ENCODE measurements at regions not wholly inside any gene's neighbourhood (a gene's known extent, or its start where the extent isn't known, plus 50 kb on each side); places are given as distances from the start of the nearest gene placed in this dataset.

- H2BK15ac ChIP-seq (ENCODE audit: low read depth, poor library complexity, severe bottlenecking), result no peak overlapping the region
- 66% methylated on average over 14 of the region's 15 CpGs for WGBS
- no peak overlapping the region for H2AFZ ChIP-seq (ENCODE audit: low read depth, low read length)
These were observed 102.8 kb upstream of the DAP start for GRCh38 chr5:10863763-10864383.

GRCh38 chr5:10862085-10862484 lies 101.1 kb upstream of the DAP start:
- Histone ChIP-seq H3K79me1 (replicated peaks; ENCODE audit: low read length, poor library complexity, severe bottlenecking) (no peaks in the 10 kb centered on the region), H3K23ac (ENCODE audit: low read length in 2 of 2) (no peak overlapping the region), H3K36me3 (ENCODE audit: control insufficient read depth in 1 of 2, insufficient read depth in 2 of 2, low read depth in 1 of 2, low read length in 2 of 2) (no peaks in the 10 kb centered on the region), H4K91ac (ENCODE audit: low read length) (no peak overlapping the region), H4K8ac (ENCODE audit: low read length) (no peak overlapping the region), H3K4ac (ENCODE audit: low read depth in 1 of 2, low read length in 2 of 2) (no peak overlapping the region), H3K14ac (ENCODE audit: low read length in 2 of 2) (no peak overlapping the region), H3K18ac (ENCODE audit: low read depth in 1 of 2, low read length in 2 of 2) (no peak overlapping the region), H3K9ac (ENCODE audit: low read length) (no peak overlapping the region), H2AK5ac (ENCODE audit: low read length, severe bottlenecking) (no peak overlapping the region), H2AFZ (ENCODE audit: low read depth, low read length) (no peak overlapping the region), H2BK120ac (ENCODE audit: low read depth, low read length) (no peak overlapping the region), H3K4me3 (ENCODE audit: insufficient read depth in 1 of 2, low read depth in 1 of 2, low read length in 2 of 2) (no peak overlapping the region), H3K27ac (ENCODE audit: low read length, poor library complexity, severe bottlenecking) (no peak overlapping the region), H2BK12ac (ENCODE audit: low read length in 2 of 2) (no peak overlapping the region), H2BK5ac (ENCODE audit: low read depth, low read length, poor library complexity, severe bottlenecking) (no peak overlapping the region), H2BK15ac (ENCODE audit: low read depth, poor library complexity, severe bottlenecking) (no peak overlapping the region), H3K4me2 (ENCODE audit: low read length, poor library complexity, severe bottlenecking) (no peak overlapping the region), H3K27me3 (ENCODE audit: control insufficient read depth in 1 of 2, insufficient read depth in 1 of 2, low read length in 2 of 2) (peaks cover 0 to 31% of the 10 kb centered on the region in 2 experiments), H3K4me1 (ENCODE audit: control insufficient read depth, insufficient read depth, low read depth, low read length) (peaks cover 13% of the 10 kb centered on the region), H3K9me3 (ENCODE audit: control insufficient read depth, low read length) (no peaks in the 10 kb centered on the region)
- 100% methylated on average over 1 of the region's 1 CpG for WGBS
- DNase-seq, result no peak

More at GRCh38 chr5:10863763-10864383, 102.8 kb upstream of the DAP start:
- Histone ChIP-seq H3K4ac (ENCODE audit: low read depth in 1 of 2, low read length in 2 of 2) (no peak overlapping the region), H3K9ac (ENCODE audit: low read length) (no peak overlapping the region), H3K4me3 (ENCODE audit: insufficient read depth in 1 of 2, low read depth in 1 of 2, low read length in 2 of 2) (no peak overlapping the region), H3K27me3 (ENCODE audit: control insufficient read depth in 1 of 2, insufficient read depth in 1 of 2, low read length in 2 of 2) (peaks cover 0 to 24% of the 10 kb centered on the region in 2 experiments), H2BK12ac (ENCODE audit: low read length in 2 of 2) (no peak overlapping the region), H3K4me1 (ENCODE audit: control insufficient read depth, insufficient read depth, low read depth, low read length) (peaks cover 9% of the 10 kb centered on the region), H3K14ac (ENCODE audit: low read length in 2 of 2) (no peak overlapping the region), H3K79me1 (replicated peaks; ENCODE audit: low read length, poor library complexity, severe bottlenecking) (no peaks in the 10 kb centered on the region), H3K36me3 (ENCODE audit: control insufficient read depth in 1 of 2, insufficient read depth in 2 of 2, low read depth in 1 of 2, low read length in 2 of 2) (no peaks in the 10 kb centered on the region), H3K9me3 (ENCODE audit: control insufficient read depth, low read length) (no peaks in the 10 kb centered on the region), H3K4me2 (ENCODE audit: low read length, poor library complexity, severe bottlenecking) (no peak overlapping the region), H3K27ac (ENCODE audit: low read length, poor library complexity, severe bottlenecking) (no peak overlapping the region), H4K8ac (ENCODE audit: low read length) (no peak overlapping the region), H2BK120ac (ENCODE audit: low read depth, low read length) (no peak overlapping the region), H3K23ac (ENCODE audit: low read length in 2 of 2) (no peak overlapping the region), H2BK5ac (ENCODE audit: low read depth, low read length, poor library complexity, severe bottlenecking) (no peak overlapping the region), H4K91ac (ENCODE audit: low read length) (no peak overlapping the region), H2AK5ac (ENCODE audit: low read length, severe bottlenecking) (no peak overlapping the region), H3K18ac (ENCODE audit: low read depth in 1 of 2, low read length in 2 of 2) (no peak overlapping the region)
- DNase-seq, result peak; percentile 46

GRCh38 chr5:10861423-10861790 lies 100.4 kb upstream of the DAP start:
- H2BK120ac ChIP-seq (ENCODE audit: low read depth, low read length), result no peak overlapping the region
- H4K8ac ChIP-seq (ENCODE audit: low read length), result no peak overlapping the region
- no peaks in the 10 kb centered on the region for H3K79me1 ChIP-seq (replicated peaks; ENCODE audit: low read length, poor library complexity, severe bottlenecking)
- H3K4me3 ChIP-seq (ENCODE audit: insufficient read depth in 1 of 2, low read depth in 1 of 2, low read length in 2 of 2), result no peak overlapping the region
- no peak overlapping the region for H3K23ac ChIP-seq (ENCODE audit: low read length in 2 of 2)
- peaks cover 16% of the 10 kb centered on the region for H3K4me1 ChIP-seq (ENCODE audit: control insufficient read depth, insufficient read depth, low read depth, low read length)
- no peak overlapping the region for H2AFZ ChIP-seq (ENCODE audit: low read depth, low read length)
- no peak overlapping the region for H3K4me2 ChIP-seq (ENCODE audit: low read length, poor library complexity, severe bottlenecking)
- H2BK15ac ChIP-seq (ENCODE audit: low read depth, poor library complexity, severe bottlenecking), result no peak overlapping the region
- peaks cover 0 to 27% of the 10 kb centered on the region in 2 experiments for H3K27me3 ChIP-seq (ENCODE audit: control insufficient read depth in 1 of 2, insufficient read depth in 1 of 2, low read length in 2 of 2)
- H3K9ac ChIP-seq (ENCODE audit: low read length), result no peak overlapping the region
- H3K9me3 ChIP-seq (ENCODE audit: control insufficient read depth, low read length), result no peaks in the 10 kb centered on the region
- no peak for DNase-seq
- no peaks in the 10 kb centered on the region for H3K36me3 ChIP-seq (ENCODE audit: control insufficient read depth in 1 of 2, insufficient read depth in 2 of 2, low read depth in 1 of 2, low read length in 2 of 2)
- H2BK12ac ChIP-seq (ENCODE audit: low read length in 2 of 2), result no peak overlapping the region
- WGBS, result 59% methylated on average over 3 of the region's 3 CpGs
- H2BK5ac ChIP-seq (ENCODE audit: low read depth, low read length, poor library complexity, severe bottlenecking), result no peak overlapping the region
- peak overlapping the region; percentile 62 for H2AK5ac ChIP-seq (ENCODE audit: low read length, severe bottlenecking)
- no peak overlapping the region for H3K14ac ChIP-seq (ENCODE audit: low read length in 2 of 2)
- no peak overlapping the region for H3K27ac ChIP-seq (ENCODE audit: low read length, poor library complexity, severe bottlenecking)
- H3K4ac ChIP-seq (ENCODE audit: low read depth in 1 of 2, low read length in 2 of 2), result no peak overlapping the region
- H4K91ac ChIP-seq (ENCODE audit: low read length), result no peak overlapping the region
- no peak overlapping the region for H3K18ac ChIP-seq (ENCODE audit: low read depth in 1 of 2, low read length in 2 of 2)

- Histone ChIP-seq H3K36me3 (ENCODE audit: control insufficient read depth in 1 of 2, insufficient read depth in 2 of 2, low read depth in 1 of 2, low read length in 2 of 2) (no peaks in the 10 kb centered on the region), H3K4ac (ENCODE audit: low read depth in 1 of 2, low read length in 2 of 2) (no peak overlapping the region), H3K9ac (ENCODE audit: low read length) (no peak overlapping the region), H4K91ac (ENCODE audit: low read length) (no peak overlapping the region), H4K8ac (ENCODE audit: low read length) (no peak overlapping the region), H2BK5ac (ENCODE audit: low read depth, low read length, poor library complexity, severe bottlenecking) (no peak overlapping the region), H3K4me3 (ENCODE audit: insufficient read depth in 1 of 2, low read depth in 1 of 2, low read length in 2 of 2) (no peak overlapping the region), H3K27ac (ENCODE audit: low read length, poor library complexity, severe bottlenecking) (peak overlapping the region; percentile 31), H2AFZ (ENCODE audit: low read depth, low read length) (no peak overlapping the region), H3K23ac (ENCODE audit: low read length in 2 of 2) (no peak overlapping the region), H3K14ac (ENCODE audit: low read length in 2 of 2) (no peak overlapping the region), H3K4me2 (ENCODE audit: low read length, poor library complexity, severe bottlenecking) (no peak overlapping the region), H2BK120ac (ENCODE audit: low read depth, low read length) (no peak overlapping the region), H3K18ac (ENCODE audit: low read depth in 1 of 2, low read length in 2 of 2) (no peak overlapping the region), H2BK12ac (ENCODE audit: low read length in 2 of 2) (no peak overlapping the region), H3K4me1 (ENCODE audit: control insufficient read depth, insufficient read depth, low read depth, low read length) (peaks cover 21% of the 10 kb centered on the region), H3K27me3 (ENCODE audit: control insufficient read depth in 1 of 2, insufficient read depth in 1 of 2, low read length in 2 of 2) (peaks cover 0 to 28% of the 10 kb centered on the region in 2 experiments), H2AK5ac (ENCODE audit: low read length, severe bottlenecking) (no peak overlapping the region), H3K79me1 (replicated peaks; ENCODE audit: low read length, poor library complexity, severe bottlenecking) (no peaks in the 10 kb centered on the region), H3K9me3 (ENCODE audit: control insufficient read depth, low read length) (no peaks in the 10 kb centered on the region), H2BK15ac (ENCODE audit: low read depth, poor library complexity, severe bottlenecking) (no peak overlapping the region)
- WGBS, result 100% methylated on average over 1 of the region's 4 CpGs
- DNase-seq, result peak; percentile 51
These were observed 99.8 kb upstream of the DAP start for GRCh38 chr5:10860645-10861422.

Data from mesenchymal stem cell (in vitro differentiated cells and primary cell).